Kidney (tissue), 13 donors: ENCODE measurements at regions not wholly inside any gene's neighbourhood (a gene's known extent, or its start where the extent isn't known, plus 50 kb on each side); places are given as distances from the start of the nearest gene placed in this dataset.

Source experiments
- DNase-seq, 5 donors: peaks; one replicate each; pipeline ENCODE4 v3.0.0-alpha.2; 2013 to 2020
- FAIRE-seq: peaks from 2 replicates; lab custom pipeline; 2012; peaks lifted over from hg19 to GRCh38; lab: Jason Lieb, UNC
- H3K27ac ChIP-seq, 2 donors: one replicate each; pipeline ENCODE4 v1.7.0; 2013; ENCODE audit warnings: low read depth in 2 of 2, low read length in 2 of 2, inconsistent platforms in 1 of 2
- H3K27me3 ChIP-seq: one replicate; pipeline ENCODE4 v1.7.1; 2013; ENCODE audit warnings: low read length, inconsistent platforms; ENCODE audit not compliant: control insufficient read depth, insufficient read depth
- H3K36me3 ChIP-seq, 3 donors: one replicate each; pipeline versions ENCODE4 v1.7.0 to v1.7.1; 2013; ENCODE audit warnings: low read length in 3 of 3, control low read depth in 1 of 3, inconsistent platforms in 1 of 3; ENCODE audit not compliant: insufficient read depth in 3 of 3, control insufficient read depth in 2 of 3
- H3K4me1 ChIP-seq, 3 donors: one replicate each; pipeline versions ENCODE4 v1.7.0 to v1.7.1; 2013; ENCODE audit warnings: low read length in 3 of 3, inconsistent platforms in 1 of 3, low read depth in 1 of 3; ENCODE audit not compliant: control insufficient read depth in 2 of 3, insufficient read depth in 2 of 3
- H3K4me3 ChIP-seq, 3 donors: one replicate each; pipeline versions ENCODE4 v1.7.0 to v1.8.1; 2013; ENCODE audit warnings: low read length in 3 of 3, control low read depth in 1 of 3, inconsistent platforms in 1 of 3
- H3K9ac ChIP-seq, 3 donors: one replicate each; pipeline versions ENCODE4 v1.7.0 to v1.7.1; 2013; ENCODE audit warnings: low read length in 3 of 3, control low read depth in 1 of 3, inconsistent platforms in 1 of 3
- H3K9me3 ChIP-seq, 3 donors: one replicate each; pipeline versions ENCODE4 v1.7.0 to v1.7.1; 2013; ENCODE audit warnings: low read length in 3 of 3, control low read depth in 1 of 3, inconsistent platforms in 1 of 3; ENCODE audit not compliant: control insufficient read depth in 2 of 3, insufficient read depth in 1 of 3
- CTCF ChIP-seq: IDR thresholded peaks from 3 replicates; pipeline ENCODE4 v1.5.1; 2012; ENCODE audit warnings: mild to moderate bottlenecking, moderate library complexity, borderline replicate concordance; ENCODE audit not compliant: insufficient read depth; ENCODE audit errors: extremely low read depth
- intact Hi-C: fragments of 100-400 bp; cut with DNase I; formaldehyde crosslinking; loops from one replicate; pipeline ENCODE4 v1.11.1; 2022
- donor health status: control.
- donor health status: control.
- donor health status: control.
- donor health status: control.
- donor health status: control.
- donor health status: DM: yes; HTN: yes; CAD: no.
- donor health status: Normal renal cell carcinoma (clear cell type).

- intact Hi-C loops: no loop called here
- no peak overlapping the region for H3K4me3 ChIP-seq
- no peak for TF ChIP-seq CTCF
- peaks cover 0 to 4% (median 0%) of the 10 kb centered on the region in 3 donors for H3K9me3 ChIP-seq
- no peaks in the 10 kb centered on the region for H3K4me1 ChIP-seq
- FAIRE-seq: no peak
- no peak overlapping the region for H3K9ac ChIP-seq
- H3K27ac ChIP-seq: no peak overlapping the region
- no peak for DNase-seq
- no peaks in the 10 kb centered on the region for H3K27me3 ChIP-seq
- no peaks in the 10 kb centered on the region for H3K36me3 ChIP-seq
Measured at GRCh38 chr12:25637752-25638151, 84.7 kb upstream of the LMNTD1 start.

GRCh38 chr12:25639406-25639805, 86.3 kb upstream of the LMNTD1 start:
- DNase-seq: no peak
- no peak for TF ChIP-seq CTCF
- no peak overlapping the region for H3K27ac ChIP-seq
- no peak overlapping the region for H3K9ac ChIP-seq
- H3K4me3 ChIP-seq: no peak overlapping the region
- no peaks in the 10 kb centered on the region for H3K27me3 ChIP-seq
- FAIRE-seq: no peak
- peaks cover 0 to 4% (median 0%) of the 10 kb centered on the region in 3 donors for H3K9me3 ChIP-seq
- H3K4me1 ChIP-seq: no peaks in the 10 kb centered on the region
- no peaks in the 10 kb centered on the region for H3K36me3 ChIP-seq
- intact Hi-C loops: no loop called here

GRCh38 chr12:25644979-25645378, 91.9 kb upstream of the LMNTD1 start:
- no peak for DNase-seq
- FAIRE-seq: no peak
- no peaks in the 10 kb centered on the region for H3K36me3 ChIP-seq
- no peaks in the 10 kb centered on the region for H3K4me1 ChIP-seq
- no peak overlapping the region for H3K27ac ChIP-seq
- no peak for TF ChIP-seq CTCF
- no peaks in the 10 kb centered on the region for H3K27me3 ChIP-seq
- H3K9me3 ChIP-seq: no peaks in the 10 kb centered on the region
- intact Hi-C loops: no loop called here
- no peak overlapping the region for H3K4me3 ChIP-seq
- no peak overlapping the region for H3K9ac ChIP-seq

- no peak for FAIRE-seq
- no peaks in the 10 kb centered on the region for H3K9me3 ChIP-seq
- no peak overlapping the region for H3K9ac ChIP-seq
- DNase-seq: no peak
- no peak for TF ChIP-seq CTCF
- H3K36me3 ChIP-seq: no peaks in the 10 kb centered on the region
- H3K4me1 ChIP-seq: no peaks in the 10 kb centered on the region
- no peak overlapping the region for H3K4me3 ChIP-seq
- H3K27me3 ChIP-seq: no peaks in the 10 kb centered on the region
- intact Hi-C loops: no loop called here
- H3K27ac ChIP-seq: no peak overlapping the region
Measured at GRCh38 chr12:25645427-25645826, 92.3 kb upstream of the LMNTD1 start.
